Lung (tissue), 11 donors: ENCODE measurements at regions not wholly inside any gene's neighbourhood (a gene's known extent, or its start where the extent isn't known, plus 50 kb on each side); places are given as distances from the start of the nearest gene placed in this dataset.
A peak's percentile ranks its signal among the peaks of the same experiment; 100 is the strongest.

Experiments used
- ATAC-seq: fragments of 200-7000 bp; cut with Tn5 transposase; one replicate; pipeline ENCODE4 v1.9.1; 2020; ENCODE audit warnings: moderate number of reproducible peaks; ENCODE audit not compliant: insufficient read depth, low FRiP score
- DNase-seq, 3 donors: peaks; one replicate each; pipeline ENCODE4 v3.0.0-alpha.2; 2013 to 2017
- H3K27ac ChIP-seq, 2 donors: one replicate each; pipeline ENCODE4 v1.5.1; 2013; ENCODE audit warnings: mild to moderate bottlenecking in 2 of 2, moderate library complexity in 2 of 2, control low read depth in 1 of 2, inconsistent platforms in 1 of 2, low read depth in 1 of 2, low read length in 1 of 2
- H3K27me3 ChIP-seq, 3 donors: one replicate each; pipeline ENCODE4 v1.5.1; 2013; ENCODE audit warnings: low read length in 2 of 3; ENCODE audit not compliant: control insufficient read depth in 3 of 3, insufficient read depth in 3 of 3
- H3K36me3 ChIP-seq, 4 donors: one replicate each; pipeline ENCODE4 v1.5.1; 2013; ENCODE audit warnings: low read length in 4 of 4, mild to moderate bottlenecking in 1 of 4, moderate library complexity in 1 of 4; ENCODE audit not compliant: control insufficient read depth in 4 of 4, insufficient read depth in 4 of 4
- H3K4me1 ChIP-seq, 5 donors: one replicate each; pipeline ENCODE4 v1.5.1; 2013; ENCODE audit warnings: low read length in 5 of 5, mild to moderate bottlenecking in 2 of 5, moderate library complexity in 1 of 5; ENCODE audit not compliant: control insufficient read depth in 5 of 5, insufficient read depth in 5 of 5
- H3K4me3 ChIP-seq: one replicate; pipeline ENCODE4 v1.5.1; 2013; ENCODE audit warnings: mild to moderate bottlenecking, control low read depth, moderate library complexity
- H3K9ac ChIP-seq, 2 donors: one replicate each; pipeline ENCODE4 v1.5.1; 2013; ENCODE audit warnings: low read length in 2 of 2, control low read depth in 1 of 2; ENCODE audit not compliant: insufficient read depth in 1 of 2
- H3K9me3 ChIP-seq, 4 donors: one replicate each; pipeline ENCODE4 v1.5.1; 2013; ENCODE audit warnings: low read length in 3 of 4, mild to moderate bottlenecking in 1 of 4, moderate library complexity in 1 of 4; ENCODE audit not compliant: control insufficient read depth in 4 of 4, insufficient read depth in 3 of 4
- CTCF ChIP-seq: IDR thresholded peaks from 2 replicates; pipeline ENCODE4 v1.5.1; 2012; ENCODE audit warnings: mild to moderate bottlenecking; ENCODE audit errors: control extremely low read depth, extremely low read depth
- WGBS, 2 donors: extraction: QIAGEN DNeasy Blood & Tissue Kit; methylation state at CpG; one replicate each; pipeline ENCODE4 v1.1.7; 2013; 5-methylcytosine and 5-hydroxymethylcytosine counted together
- donor health status: control.
- donor health status: control.
- donor health status: Bipolar disorder and iron deficiency.
- donor health status: healthy.
- donor health status: DM: yes; HTN: yes; CAD: no.

- Histone ChIP-seq H3K9me3 (no peaks in the 10 kb centered on the region), H3K36me3 (no peaks in the 10 kb centered on the region), H3K4me3 (no peak overlapping the region), H3K27me3 (no peaks in the 10 kb centered on the region), H3K9ac (no peak overlapping the region), H3K27ac (no peak overlapping the region), H3K4me1 (no peaks in the 10 kb centered on the region)
- ATAC-seq (peak; percentile 42), DNase-seq (no peak)
- 79 to 86% methylated on average over 8 of the region's 8 CpGs for WGBS, 2 donors
- no peak for TF ChIP-seq CTCF
These were observed 94.1 kb downstream of the HSPH1 start for GRCh38 chr13:31067416-31068118.

- no peaks in the 10 kb centered on the region for H3K4me1 ChIP-seq
- WGBS, 2 donors: 85 to 89% methylated on average over 4 of the region's 4 CpGs
- H3K27ac ChIP-seq: no peak overlapping the region
- no peaks in the 10 kb centered on the region for H3K27me3 ChIP-seq
- TF ChIP-seq CTCF: no peak
- DNase-seq (no peak), ATAC-seq (no peak)
- H3K36me3 ChIP-seq: no peaks in the 10 kb centered on the region
- no peak overlapping the region for H3K9ac ChIP-seq
- no peak overlapping the region for H3K4me3 ChIP-seq
- H3K9me3 ChIP-seq: no peaks in the 10 kb centered on the region
These were observed 97.1 kb downstream of the HSPH1 start for GRCh38 chr13:31064636-31065035.

- no peak overlapping the region for H3K27ac ChIP-seq
- no peak for ATAC-seq
- WGBS, 2 donors: 71 to 91% methylated on average over 1 of the region's 1 CpG
These were observed 97.9 kb downstream of the HSPH1 start for GRCh38 chr13:31063772-31064171.

More at GRCh38 chr13:31063772-31064171, 97.9 kb downstream of the HSPH1 start:
- Histone ChIP-seq H3K9ac (no peak overlapping the region), H3K9me3 (no peaks in the 10 kb centered on the region), H3K36me3 (no peaks in the 10 kb centered on the region), H3K4me3 (no peak overlapping the region), H3K4me1 (no peaks in the 10 kb centered on the region), H3K27me3 (peaks cover 0 to 1% (median 0%) of the 10 kb centered on the region in 3 donors)
- no peak for DNase-seq
- no peak for TF ChIP-seq CTCF
